ENCODE measurements at regions not wholly inside any gene's neighbourhood (a gene's known extent, or its start where the extent isn't known, plus 50 kb on each side); places are given as distances from the start of the nearest gene placed in this dataset.

- TF ChIP-seq, protein P1, sequence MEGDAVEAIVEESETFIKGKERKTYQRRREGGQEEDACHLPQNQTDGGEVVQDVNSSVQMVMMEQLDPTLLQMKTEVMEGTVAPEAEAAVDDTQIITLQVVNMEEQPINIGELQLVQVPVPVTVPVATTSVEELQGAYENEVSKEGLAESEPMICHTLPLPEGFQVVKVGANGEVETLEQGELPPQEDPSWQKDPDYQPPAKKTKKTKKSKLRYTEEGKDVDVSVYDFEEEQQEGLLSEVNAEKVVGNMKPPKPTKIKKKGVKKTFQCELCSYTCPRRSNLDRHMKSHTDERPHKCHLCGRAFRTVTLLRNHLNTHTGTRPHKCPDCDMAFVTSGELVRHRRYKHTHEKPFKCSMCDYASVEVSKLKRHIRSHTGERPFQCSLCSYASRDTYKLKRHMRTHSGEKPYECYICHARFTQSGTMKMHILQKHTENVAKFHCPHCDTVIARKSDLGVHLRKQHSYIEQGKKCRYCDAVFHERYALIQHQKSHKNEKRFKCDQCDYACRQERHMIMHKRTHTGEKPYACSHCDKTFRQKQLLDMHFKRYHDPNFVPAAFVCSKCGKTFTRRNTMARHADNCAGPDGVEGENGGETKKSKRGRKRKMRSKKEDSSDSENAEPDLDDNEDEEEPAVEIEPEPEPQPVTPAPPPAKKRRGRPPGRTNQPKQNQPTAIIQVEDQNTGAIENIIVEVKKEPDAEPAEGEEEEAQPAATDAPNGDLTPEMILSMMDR (conservative IDR thresholded peaks at IDR 0.05; ENCODE audit: low read depth in 2 of 2): no peak
- no peak for TF ChIP-seq REST (IDR thresholded peaks at IDR 0.05; ENCODE audit: unreplicated experiment)
Observed at GRCh38 chr12:75651342-75651695, 139.9 kb upstream of the KRR1 start (continued).

GRCh38 chr12:75650595-75651341 lies 139.4 kb upstream of the KRR1 start:
- ATAC-seq: no peak
- TF ChIP-seq ZNF114 (CRISPR knock-in tag; IDR thresholded peaks at IDR 0.05) (no peak), REST (IDR thresholded peaks at IDR 0.05; ENCODE audit: unreplicated experiment) (no peak), ETS1 (IDR thresholded peaks at IDR 0.05) (no peak), ZNF331 (CRISPR knock-in tag; IDR thresholded peaks at IDR 0.05; ENCODE audit: low read depth) (no peak), EZH2 (IDR thresholded peaks at IDR 0.05; ENCODE audit: low read depth, unreplicated experiment) (no peak)
- TF ChIP-seq, protein P2, sequence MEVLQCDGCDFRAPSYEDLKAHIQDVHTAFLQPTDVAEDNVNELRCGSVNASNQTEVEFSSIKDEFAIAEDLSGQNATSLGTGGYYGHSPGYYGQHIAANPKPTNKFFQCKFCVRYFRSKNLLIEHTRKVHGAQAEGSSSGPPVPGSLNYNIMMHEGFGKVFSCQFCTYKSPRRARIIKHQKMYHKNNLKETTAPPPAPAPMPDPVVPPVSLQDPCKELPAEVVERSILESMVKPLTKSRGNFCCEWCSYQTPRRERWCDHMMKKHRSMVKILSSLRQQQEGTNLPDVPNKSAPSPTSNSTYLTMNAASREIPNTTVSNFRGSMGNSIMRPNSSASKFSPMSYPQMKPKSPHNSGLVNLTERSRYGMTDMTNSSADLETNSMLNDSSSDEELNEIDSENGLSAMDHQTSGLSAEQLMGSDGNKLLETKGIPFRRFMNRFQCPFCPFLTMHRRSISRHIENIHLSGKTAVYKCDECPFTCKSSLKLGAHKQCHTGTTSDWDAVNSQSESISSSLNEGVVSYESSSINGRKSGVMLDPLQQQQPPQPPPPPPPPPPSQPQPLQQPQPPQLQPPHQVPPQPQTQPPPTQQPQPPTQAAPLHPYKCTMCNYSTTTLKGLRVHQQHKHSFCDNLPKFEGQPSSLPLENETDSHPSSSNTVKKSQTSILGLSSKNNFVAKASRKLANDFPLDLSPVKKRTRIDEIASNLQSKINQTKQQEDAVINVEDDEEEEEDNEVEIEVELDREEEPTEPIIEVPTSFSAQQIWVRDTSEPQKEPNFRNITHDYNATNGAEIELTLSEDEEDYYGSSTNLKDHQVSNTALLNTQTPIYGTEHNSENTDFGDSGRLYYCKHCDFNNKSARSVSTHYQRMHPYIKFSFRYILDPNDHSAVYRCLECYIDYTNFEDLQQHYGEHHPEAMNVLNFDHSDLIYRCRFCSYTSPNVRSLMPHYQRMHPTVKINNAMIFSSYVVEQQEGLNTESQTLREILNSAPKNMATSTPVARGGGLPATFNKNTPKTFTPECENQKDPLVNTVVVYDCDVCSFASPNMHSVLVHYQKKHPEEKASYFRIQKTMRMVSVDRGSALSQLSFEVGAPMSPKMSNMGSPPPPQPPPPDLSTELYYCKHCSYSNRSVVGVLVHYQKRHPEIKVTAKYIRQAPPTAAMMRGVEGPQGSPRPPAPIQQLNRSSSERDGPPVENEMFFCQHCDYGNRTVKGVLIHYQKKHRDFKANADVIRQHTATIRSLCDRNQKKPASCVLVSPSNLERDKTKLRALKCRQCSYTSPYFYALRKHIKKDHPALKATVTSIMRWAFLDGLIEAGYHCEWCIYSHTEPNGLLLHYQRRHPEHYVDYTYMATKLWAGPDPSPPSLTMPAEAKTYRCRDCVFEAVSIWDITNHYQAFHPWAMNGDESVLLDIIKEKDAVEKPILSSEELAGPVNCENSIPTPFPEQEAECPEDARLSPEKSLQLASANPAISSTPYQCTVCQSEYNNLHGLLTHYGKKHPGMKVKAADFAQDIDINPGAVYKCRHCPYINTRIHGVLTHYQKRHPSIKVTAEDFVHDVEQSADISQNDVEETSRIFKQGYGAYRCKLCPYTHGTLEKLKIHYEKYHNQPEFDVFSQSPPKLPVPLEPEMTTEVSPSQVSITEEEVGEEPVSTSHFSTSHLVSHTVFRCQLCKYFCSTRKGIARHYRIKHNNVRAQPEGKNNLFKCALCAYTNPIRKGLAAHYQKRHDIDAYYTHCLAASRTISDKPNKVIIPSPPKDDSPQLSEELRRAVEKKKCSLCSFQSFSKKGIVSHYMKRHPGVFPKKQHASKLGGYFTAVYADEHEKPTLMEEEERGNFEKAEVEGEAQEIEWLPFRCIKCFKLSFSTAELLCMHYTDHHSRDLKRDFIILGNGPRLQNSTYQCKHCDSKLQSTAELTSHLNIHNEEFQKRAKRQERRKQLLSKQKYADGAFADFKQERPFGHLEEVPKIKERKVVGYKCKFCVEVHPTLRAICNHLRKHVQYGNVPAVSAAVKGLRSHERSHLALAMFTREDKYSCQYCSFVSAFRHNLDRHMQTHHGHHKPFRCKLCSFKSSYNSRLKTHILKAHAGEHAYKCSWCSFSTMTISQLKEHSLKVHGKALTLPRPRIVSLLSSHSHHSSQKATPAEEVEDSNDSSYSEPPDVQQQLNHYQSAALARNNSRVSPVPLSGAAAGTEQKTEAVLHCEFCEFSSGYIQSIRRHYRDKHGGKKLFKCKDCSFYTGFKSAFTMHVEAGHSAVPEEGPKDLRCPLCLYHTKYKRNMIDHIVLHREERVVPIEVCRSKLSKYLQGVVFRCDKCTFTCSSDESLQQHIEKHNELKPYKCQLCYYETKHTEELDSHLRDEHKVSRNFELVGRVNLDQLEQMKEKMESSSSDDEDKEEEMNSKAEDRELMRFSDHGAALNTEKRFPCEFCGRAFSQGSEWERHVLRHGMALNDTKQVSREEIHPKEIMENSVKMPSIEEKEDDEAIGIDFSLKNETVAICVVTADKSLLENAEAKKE (CRISPR knock-in tag; IDR thresholded peaks at IDR 0.05): no peak

More at GRCh38 chr12:75650595-75651341, 139.4 kb upstream of the KRR1 start:
- H3K9me2 ChIP-seq (ENCODE audit: insufficient read depth): no peaks in the 10 kb centered on the region
- no peaks in the 10 kb centered on the region for H3F3A ChIP-seq (replicated peaks; ENCODE audit: low read depth)
- peaks cover 4% of the 10 kb centered on the region; the same call in 1 of the 2 replicates for H3K4me1 ChIP-seq (ENCODE audit: insufficient read depth)
- no peak overlapping the region for H2AFZ ChIP-seq
- no peaks in the 10 kb centered on the region for H3K36me3 Mint-ChIP-seq (ENCODE audit: low read depth)
- no peak overlapping the region for H3K27ac ChIP-seq (ENCODE audit: low read depth)
- no peak overlapping the region for H3K4me3 ChIP-seq
- no peak overlapping the region for H3K4me2 ChIP-seq
- H3K27me3 Mint-ChIP-seq (ENCODE audit: insufficient read depth, low read depth, poor library complexity): peaks cover 2% of the 10 kb centered on the region
- no peaks in the 10 kb centered on the region for H3K9me3 Mint-ChIP-seq
- no peak overlapping the region for H3K4me3 Mint-ChIP-seq
- no peaks in the 10 kb centered on the region for H4K20me1 ChIP-seq (replicated peaks; ENCODE audit: insufficient read depth)
- H3K4me1 Mint-ChIP-seq: peaks cover 9% of the 10 kb centered on the region; the same call in 2 of the 3 replicates
- H3K27me3 ChIP-seq (ENCODE audit: insufficient read depth): no peaks in the 10 kb centered on the region
- no peaks in the 10 kb centered on the region for H3K36me3 ChIP-seq (ENCODE audit: insufficient read depth)
- DNase-seq (ENCODE audit: low spot score): no peak
- H3K27ac Mint-ChIP-seq: no peak overlapping the region; the same call in 1 of the 2 replicates
- no peaks in the 10 kb centered on the region for H3K79me2 ChIP-seq (replicated peaks; ENCODE audit: insufficient read depth)

Data from GM23338 (cell line).